Fibroblast of skin of scalp (primary cell): ENCODE measurements at regions not wholly inside any gene's neighbourhood (a gene's known extent, or its start where the extent isn't known, plus 50 kb on each side); places are given as distances from the start of the nearest gene placed in this dataset.

ENCODE experiments used
- DNase-seq: peaks from one replicate; pipeline ENCODE4 v3.0.0-alpha.2; 2013

- no peak for DNase-seq
Measured at GRCh38 chr3:18813300-18813699, 335.0 kb upstream of the KCNH8 start.

- DNase-seq = peak; percentile 25
Measured at GRCh38 chr3:18812316-18812715, 336.0 kb upstream of the KCNH8 start.

GRCh38 chr3:18810306-18810661 is 338.0 kb upstream of the KCNH8 start:
- no peak for DNase-seq

- no peak for DNase-seq
Measured at GRCh38 chr3:18809640-18810305, 338.5 kb upstream of the KCNH8 start.

GRCh38 chr3:18808429-18808828 is 339.9 kb upstream of the KCNH8 start:
- DNase-seq = no peak

GRCh38 chr3:18807593-18807992 is 340.7 kb upstream of the KCNH8 start:
- no peak for DNase-seq

GRCh38 chr3:18806633-18807032 is 341.7 kb upstream of the KCNH8 start:
- DNase-seq = no peak

- DNase-seq = no peak
Measured at GRCh38 chr3:18797378-18797777, 350.9 kb upstream of the KCNH8 start.

- DNase-seq = no peak
Measured at GRCh38 chr3:18795078-18795477, 353.2 kb upstream of the KCNH8 start.

GRCh38 chr3:18791752-18792151 is 356.6 kb upstream of the KCNH8 start:
- DNase-seq = no peak

GRCh38 chr3:18791182-18791581 is 357.1 kb upstream of the KCNH8 start:
- no peak for DNase-seq

- no peak for DNase-seq
Measured at GRCh38 chr3:18790384-18790783, 357.9 kb upstream of the KCNH8 start.

- no peak for DNase-seq
Measured at GRCh38 chr3:18789734-18790133, 358.6 kb upstream of the KCNH8 start.

- DNase-seq = no peak
Measured at GRCh38 chr3:18787441-18787840, 360.9 kb upstream of the KCNH8 start.

GRCh38 chr3:18786650-18787323 is 361.5 kb upstream of the KCNH8 start:
- DNase-seq = no peak

- DNase-seq = no peak
Measured at GRCh38 chr3:18782191-18782590, 357.1 kb upstream of the SATB1 start.

GRCh38 chr3:18780959-18781358 is 355.8 kb upstream of the SATB1 start:
- DNase-seq = no peak

GRCh38 chr3:18779704-18780103 is 354.6 kb upstream of the SATB1 start:
- DNase-seq = no peak

- DNase-seq = no peak
Measured at GRCh38 chr3:18778598-18778997, 353.5 kb upstream of the SATB1 start.

GRCh38 chr3:18778094-18778493 is 353.0 kb upstream of the SATB1 start:
- no peak for DNase-seq

- DNase-seq = no peak
Measured at GRCh38 chr3:18775501-18775900, 350.4 kb upstream of the SATB1 start.

- DNase-seq = no peak
Measured at GRCh38 chr3:18774319-18775088, 349.4 kb upstream of the SATB1 start.

GRCh38 chr3:18772699-18773305 is 347.7 kb upstream of the SATB1 start:
- no peak for DNase-seq
